Hematopoietic multipotent progenitor cell treated with erythropoietin and hydrocortisone succinate and interleukin-3 and kit ligand, for 4 days (in vitro differentiated cells): ENCODE measurements at regions not wholly inside any gene's neighbourhood (a gene's known extent, or its start where the extent isn't known, plus 50 kb on each side); places are given as distances from the start of the nearest gene placed in this dataset.

Source experiments
- DNase-seq: peaks from one replicate; pipeline ENCODE4 v3.0.0-alpha.2; 2015

DNA sequence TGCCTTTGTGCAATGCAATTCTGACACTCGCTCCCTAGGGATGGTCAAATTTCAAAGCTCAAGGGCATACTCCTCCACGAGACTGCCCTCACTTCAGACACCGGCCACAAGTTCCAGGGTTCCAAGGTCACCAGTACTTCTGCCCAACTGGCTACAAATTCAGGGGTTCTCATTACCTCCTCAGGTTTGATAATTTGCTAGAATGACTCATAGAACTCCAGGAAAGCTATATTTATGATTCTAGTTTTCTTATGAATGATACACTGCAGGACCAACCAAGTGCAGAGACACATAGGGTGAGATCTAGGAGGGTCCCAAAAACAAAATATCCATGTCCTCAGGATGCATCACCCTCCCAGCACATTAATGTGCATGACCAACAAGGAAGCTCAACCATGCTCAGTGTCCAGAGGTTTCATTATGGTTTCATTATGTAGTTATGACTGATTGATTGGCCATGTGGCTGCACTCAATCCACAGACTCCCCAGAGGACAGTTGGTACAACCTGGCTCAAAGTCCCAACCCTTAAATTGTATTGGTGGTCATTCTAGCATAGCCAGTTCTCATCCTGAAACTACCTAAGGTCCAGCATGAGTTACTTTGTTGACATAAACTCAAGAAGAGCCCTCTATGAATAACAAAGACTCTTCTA lies 170.4 kb upstream of the LRRN1 start:
- DNase-seq = no peak

DNA sequence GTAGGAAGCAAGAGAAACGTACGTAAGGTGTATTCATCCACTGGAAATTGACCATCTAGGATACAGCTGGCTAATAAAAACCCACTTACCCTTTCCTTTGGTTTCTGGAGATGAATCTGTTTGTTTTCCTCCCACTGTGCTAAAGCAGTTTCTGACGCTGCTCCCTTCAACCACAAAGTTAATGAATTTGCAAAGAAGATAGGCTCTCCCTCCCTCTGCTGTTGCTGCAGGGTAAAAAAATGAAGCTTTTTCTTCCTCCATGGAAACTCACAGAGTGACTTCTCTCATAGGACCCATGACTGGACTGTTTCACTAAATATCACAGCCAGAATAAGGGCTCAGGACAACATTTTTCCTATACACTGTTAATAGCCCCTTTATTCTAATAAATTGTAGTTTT lies 172.1 kb upstream of the LRRN1 start:
- peak; percentile 35 for DNase-seq

DNA sequence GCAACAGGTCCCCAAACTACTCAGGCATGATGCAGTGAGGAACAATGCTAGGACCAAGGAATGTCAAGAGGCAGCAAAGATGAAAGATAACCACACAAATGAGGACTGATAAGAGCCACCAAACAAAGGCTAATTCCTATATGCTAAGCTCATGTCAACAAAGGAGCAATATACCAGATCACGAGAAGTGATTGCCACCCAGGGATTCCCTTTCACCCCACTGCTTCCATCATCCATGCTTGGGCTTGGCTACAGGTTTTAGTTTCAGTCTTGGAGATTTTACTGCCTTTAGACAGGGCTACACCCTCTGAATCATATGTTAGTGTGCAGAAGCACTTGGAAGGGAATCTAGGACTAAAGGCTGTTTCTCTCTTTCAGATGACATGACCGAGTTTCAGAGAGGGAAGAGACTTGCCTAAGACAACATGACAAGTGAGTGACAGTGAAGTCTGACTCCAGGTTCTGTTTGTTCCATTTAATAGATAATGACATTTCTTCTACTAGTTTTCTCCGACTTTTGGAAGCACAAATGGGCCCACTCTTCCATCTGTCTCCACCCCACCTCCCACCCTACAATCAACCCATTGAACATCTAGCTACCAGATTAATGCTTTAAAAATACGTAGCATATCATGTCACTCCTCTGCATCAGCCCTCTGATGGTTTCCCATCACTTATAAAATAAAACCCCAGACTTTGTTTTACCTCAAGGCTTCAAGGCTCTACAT lies 173.5 kb upstream of the LRRN1 start:
- DNase-seq = no peak

DNA sequence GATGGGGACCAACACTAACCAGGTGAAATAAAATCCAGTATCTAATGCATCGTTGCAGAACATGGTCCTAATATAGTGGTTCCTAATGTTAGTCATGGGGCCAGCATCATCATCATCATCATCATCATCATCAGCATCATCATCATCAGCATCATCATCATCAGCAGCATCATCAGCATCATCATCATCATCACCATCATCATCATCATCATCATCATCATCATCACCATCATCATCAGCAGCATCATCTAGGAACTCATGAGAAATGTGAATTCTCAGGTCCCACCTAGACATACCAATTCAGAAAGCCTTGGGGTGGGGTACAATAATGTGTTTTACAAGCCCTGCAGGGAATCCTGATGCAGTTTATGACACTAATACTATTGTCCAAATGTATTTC lies 179.4 kb upstream of the LRRN1 start:
- no peak for DNase-seq

DNA sequence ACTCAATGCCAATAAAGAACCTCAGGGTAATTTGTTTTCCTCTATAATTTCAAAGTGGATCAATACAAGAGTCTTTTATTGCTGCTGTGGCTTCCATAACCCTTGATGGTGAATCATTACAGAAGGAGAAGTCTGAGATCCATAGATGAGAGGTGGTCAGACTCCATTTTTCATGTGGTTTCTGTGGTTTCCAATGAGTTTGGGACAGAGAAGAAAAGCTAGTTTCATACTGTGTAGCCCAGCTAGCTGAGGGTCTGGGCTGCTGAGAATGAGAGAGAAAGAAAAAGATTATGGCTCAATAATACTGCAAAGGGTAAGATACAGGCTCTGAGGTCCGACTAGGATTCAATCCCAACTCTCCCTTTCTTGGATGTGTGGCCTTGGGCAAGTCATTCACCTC lies 180.6 kb upstream of the LRRN1 start:
- DNase-seq = peak; percentile 33

DNA sequence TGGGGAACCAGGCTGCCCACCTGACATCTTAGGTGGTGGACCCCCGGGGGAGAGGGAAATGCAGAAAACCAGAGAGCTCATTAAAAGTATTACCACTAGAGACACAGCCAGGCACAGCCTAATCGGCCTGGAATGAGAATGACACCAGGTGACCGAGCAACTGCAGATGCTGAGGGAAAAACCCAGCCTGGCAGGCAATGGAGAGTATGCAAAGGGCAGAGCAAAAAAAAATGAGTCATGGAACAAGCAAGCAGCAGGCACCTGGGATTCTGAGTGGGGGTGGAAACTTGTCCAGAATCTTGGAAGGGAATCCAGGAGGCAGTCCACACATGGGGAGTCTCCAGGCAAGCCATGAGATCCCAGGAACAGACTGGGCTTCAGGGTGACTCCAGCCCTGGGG lies 183.7 kb upstream of the LRRN1 start:
- DNase-seq = no peak

DNA sequence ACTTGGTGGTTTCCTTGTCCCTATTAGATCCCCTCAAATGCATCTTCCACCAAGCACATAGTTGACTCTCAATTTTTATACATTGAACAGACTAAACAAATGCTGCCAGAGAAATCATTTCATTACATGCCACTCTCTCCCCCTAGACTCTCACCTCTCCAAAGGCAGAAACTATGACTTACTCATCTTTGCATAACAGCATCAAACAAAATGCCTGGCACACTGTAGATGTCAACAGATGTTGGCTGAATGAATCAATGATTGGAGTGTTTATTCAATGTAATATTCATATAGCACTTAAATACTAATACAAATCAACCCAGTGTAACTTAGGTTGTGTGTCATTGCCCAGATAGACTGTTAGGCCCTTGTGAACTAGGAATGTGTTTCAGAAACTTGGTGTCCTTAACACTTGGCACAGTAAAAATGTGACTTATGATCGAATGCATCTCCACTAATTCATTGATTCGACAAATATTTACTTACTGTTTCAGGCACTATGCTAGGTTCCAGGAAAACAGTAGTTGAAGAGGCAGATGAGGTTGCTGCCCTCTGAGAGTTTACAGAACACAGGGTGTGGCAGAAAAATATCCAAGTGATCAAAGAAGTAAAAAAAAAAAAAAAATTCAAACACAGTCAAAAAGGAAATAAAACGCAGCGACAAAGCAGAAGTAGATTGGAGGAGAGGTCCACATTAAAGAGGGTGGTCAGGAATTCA lies 188.5 kb upstream of the LRRN1 start:
- no peak for DNase-seq

DNA sequence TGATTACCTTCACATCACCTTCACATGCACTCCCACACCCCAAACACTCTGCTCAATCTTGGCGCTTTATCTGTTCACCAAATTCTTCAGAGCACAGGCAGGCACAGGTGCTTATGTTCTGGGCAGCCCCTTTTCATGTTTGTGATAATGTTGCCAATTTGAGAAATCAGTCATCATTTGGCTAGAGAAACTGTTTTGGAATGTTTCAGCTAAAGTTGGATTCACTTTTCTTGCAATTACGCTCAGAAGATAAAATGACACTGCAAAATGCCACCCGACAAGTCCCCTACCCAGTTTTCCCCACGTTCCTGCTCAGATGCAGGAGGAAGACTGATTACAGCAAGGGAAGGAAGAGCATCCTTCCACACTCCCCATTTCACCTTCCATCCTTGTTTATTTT lies 192.9 kb upstream of the LRRN1 start:
- DNase-seq = no peak

DNA sequence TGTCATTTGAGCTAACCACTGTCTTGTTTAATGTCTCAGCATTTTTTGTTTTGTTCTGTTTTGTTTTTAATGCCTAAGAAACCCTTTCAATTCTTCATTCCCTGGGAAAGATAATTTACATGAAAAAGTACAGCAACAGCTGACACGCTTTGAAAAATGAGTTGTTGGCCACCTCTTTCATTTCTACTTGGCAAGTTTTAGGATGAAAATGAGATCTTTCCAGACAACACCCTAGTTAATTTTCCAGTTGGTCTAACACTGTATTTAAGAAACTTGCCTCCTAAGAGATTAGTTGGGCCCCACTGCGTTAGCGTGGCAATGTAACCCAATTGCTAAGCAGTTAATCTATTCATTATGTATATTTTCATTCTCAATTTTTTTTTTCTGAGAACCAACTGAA lies 194.0 kb upstream of the LRRN1 start:
- DNase-seq = no peak

DNA sequence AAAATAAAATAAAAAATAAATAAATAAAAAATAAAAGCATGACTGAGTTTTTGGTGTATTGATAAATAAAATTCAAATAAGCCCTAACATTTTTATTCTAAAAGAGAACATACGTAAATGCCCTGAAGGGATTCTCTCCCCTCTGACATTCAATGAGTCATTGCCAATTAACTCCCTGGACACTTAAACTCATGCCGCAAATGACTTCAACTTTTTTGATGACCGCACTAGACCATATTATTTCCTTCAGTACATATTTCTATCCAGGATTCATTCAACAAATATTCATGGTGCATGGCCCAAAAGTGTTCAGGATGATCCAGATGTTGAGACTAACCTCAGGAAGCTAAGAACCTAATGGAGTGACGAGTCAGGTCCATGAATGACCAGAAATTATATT lies 195.9 kb upstream of the LRRN1 start:
- DNase-seq = no peak

DNA sequence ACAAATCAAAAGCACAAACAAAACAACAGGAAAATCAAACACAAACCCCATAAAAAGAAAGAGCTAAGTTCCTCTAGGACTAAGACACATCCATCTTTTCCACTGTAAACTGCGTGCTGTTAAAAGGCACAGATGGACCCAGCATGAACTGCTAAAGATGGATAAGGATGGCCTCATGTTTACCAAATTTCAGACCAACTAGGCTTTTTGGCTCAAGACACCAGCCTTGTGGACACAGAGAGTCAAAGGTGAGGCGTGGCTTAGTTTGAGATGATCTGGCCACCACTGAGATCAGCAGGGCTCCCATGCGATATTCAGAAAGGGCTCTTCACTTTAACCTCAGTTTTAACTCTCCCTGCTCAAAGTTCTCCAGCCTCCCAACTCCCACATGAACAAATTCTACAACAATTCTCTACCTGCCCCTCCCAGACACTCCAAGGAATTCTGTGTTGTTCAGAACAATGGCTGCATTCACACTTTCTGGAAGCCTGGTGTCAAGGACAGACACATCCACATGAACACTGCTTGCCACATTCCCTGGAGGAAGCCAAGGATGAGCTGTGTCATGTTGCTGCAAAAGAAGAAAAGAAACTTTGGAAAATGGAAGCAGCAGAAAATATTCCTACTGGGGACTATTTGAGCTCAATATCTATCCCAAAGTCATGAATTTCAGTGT lies 198.4 kb upstream of the LRRN1 start:
- no peak for DNase-seq

DNA sequence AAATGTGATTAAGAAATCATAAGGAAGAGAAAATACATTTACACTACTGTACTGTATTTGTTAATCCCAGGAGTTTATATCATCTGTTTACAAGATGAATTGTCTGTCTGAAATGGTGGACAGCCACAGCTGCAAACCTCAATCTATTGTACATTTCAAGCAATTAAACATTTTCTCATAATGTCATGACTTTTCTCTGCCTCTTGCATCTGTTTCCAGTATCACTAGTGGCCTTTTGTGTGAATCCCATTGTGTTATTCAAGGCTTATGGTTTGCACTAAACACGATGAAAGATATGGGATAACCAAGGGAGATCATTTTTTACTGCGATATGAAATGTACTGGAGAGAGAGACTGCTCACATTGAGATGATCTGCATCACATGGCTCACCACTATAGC lies 200.2 kb upstream of the LRRN1 start:
- no peak for DNase-seq

DNA sequence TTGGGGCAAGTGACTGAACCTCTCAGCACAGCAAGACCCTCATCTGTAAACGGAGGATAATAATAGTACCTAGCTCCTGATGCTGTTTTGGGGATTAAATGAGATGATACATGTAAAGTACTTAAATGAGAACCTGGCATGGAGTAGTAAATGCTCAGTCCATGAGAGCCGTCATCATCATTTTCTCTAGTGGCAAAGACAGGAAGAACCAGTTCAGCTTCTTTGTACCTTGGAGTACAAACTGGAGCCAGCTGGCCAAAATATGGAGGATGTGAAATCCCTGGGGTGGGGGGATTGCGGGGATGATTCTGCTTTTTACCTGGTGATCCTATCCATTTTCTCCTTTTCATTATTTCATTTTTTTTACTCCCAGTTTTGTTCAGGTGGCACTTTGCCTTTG lies 204.2 kb upstream of the LRRN1 start:
- DNase-seq = no peak

DNA sequence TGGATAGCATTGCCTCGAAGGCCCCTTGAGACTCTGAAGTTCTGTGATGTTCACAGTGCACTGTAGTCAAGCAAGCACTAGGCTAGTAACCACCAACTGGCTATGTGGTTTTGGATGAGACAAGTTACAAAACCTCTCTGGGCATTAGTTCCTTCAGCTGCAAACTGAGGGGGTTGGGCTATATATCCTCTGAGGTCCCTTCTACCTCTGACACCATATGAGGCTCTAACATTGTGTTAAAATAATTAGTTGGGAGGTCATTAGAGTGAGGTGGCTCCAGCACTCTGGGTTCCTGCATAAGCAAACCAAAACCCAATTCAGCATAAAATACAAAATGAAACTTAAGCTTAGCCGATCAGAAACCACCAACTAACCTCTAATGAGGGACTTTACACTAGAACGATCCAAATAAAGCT lies 209.5 kb upstream of the LRRN1 start:
- DNase-seq = peak; percentile 80

DNA sequence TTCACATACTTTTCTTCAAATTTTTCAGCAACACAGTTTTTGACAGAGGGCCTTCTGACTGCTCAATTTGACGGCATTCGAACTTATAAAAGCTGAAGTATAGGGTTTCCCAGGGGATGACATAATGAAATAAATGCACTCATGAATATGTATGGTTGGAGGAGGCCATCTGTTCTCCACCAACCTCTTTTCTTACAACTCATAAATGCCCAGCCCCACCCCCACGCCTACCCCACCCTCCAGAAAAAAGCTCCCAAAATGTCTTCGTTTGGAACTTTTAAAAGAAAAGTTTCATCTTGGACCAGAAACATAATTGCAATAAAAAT lies 211.6 kb upstream of the LRRN1 start:
- DNase-seq = no peak

DNA sequence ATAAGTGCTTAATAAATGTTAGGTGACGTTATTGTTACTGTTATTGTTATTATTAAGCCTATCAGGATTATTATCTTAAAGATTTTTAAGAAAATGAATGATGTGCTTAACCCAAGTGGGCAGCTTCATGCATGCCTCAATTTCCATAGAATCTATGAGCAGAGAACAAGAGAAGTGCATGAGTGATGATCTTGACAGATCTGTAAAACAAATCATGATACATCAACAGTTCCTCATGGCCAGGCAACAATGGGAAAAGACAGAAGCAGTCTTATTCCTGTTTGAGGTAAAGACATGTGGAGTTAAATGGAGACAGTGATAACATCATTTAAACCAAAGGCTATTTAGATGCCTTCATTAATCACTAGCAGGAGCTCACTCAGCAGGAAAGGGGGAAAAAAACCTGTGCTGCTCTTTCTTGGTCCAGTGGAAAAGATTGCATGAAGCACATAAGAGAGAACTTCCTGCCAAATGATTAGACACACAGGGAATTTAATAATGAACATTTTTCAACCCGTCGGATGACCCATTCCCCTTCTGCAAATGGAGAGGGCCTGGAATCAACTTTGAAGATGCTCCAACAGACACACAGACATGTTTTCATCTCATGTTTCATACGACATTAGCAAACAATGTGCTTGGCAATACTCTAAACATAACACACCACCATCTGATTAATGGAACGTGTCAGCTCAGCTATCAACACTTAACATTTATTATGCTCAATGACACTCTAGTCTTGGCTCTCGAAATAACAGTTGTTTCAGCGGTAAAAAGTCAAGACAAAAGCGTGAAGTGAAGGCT lies 212.2 kb upstream of the LRRN1 start:
- DNase-seq = no peak

DNA sequence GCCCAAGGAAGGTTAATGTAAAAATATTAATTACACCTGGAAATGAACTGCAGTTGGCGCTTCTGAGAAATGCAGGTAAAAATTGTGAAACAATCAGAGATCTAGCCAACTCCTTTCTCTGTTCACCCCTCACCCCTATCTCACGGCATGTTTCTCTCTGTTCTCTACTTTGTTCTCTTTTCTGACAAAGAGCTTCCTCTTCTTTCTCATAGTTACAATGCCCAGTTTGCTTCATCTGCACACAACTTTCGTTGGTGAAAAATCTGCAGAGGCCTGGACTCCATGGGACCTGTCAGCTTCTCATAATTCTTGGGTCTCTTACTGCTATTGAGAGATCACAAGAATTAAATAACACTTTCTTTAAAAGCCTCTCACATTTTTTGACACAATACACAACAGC lies 212.9 kb upstream of the LRRN1 start:
- peak; percentile 35 for DNase-seq

DNA sequence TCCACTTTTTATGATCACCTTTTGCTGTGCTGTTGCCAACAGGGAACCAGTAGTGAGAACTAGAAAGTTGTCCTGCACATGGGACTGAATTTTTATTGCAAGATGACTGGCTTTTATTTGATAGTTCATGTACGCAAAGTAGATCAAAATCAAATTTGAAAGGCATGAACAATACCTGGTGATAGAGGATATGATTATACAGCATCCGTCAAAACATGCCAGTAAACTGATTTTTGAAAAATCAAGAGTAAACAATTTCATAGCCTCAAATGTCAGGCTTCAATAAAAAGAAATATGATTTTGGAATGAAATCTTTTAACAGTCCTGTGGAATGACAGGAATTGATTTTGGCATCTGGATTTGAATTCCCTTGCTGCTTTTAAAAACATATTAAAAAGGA lies 219.6 kb upstream of the LRRN1 start:
- no peak for DNase-seq

DNA sequence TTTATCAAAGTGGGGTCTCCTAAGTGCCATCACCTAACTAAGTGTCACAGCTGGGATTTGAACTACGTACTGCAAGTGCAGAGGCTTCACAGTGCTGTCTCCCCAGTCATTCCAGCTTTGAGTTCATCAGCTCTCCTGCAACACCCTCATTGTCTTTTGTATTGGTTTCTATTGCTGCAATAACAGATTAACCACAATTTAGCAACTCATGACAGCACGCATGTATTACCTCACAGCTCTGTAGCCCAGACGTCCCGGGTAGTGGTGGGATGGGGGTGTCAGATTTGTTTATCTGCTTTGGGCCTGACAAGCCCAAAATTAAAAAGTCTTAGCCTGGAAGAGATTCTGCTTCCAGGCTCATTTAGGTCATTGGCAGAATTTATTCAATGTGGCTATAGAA lies 220.5 kb upstream of the LRRN1 start:
- DNase-seq = peak; percentile 70

DNA sequence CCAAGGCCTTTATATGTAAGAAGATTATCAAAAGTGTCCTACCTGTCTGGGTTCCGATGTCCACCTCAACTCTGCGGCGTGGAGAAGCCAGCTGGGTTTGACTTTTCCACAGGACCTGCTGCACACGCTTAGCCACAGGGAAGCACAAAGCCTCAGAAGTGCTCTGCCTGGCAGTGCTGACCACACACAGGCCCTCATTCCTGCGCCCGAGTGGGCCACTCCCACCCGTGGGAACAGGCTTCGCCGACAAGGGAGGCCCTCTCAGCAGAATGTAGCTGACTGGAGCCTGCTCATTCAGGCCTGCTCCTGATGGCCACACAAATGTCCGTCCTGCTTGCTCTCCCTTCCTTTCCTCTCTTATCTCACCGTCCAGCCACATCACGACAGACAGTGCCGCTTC lies 221.4 kb upstream of the LRRN1 start:
- no peak for DNase-seq

DNA sequence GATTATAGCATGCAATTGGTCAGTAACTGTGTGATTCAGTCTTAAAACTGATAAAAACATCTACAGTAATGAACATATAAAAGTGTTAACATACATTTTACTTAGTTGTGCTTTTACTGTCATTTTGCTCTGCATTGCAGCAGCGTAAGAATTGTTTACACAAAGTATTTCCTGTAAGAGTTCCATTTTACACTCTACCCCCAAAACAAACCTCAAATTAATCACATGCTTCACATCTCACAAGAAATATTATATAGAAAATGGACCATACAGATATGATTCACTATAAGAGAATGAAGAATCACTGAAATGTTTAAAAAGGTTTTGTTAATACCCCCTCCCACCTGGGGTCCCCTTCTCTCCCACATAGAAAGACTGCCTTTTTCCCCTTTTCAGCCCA lies 225.9 kb upstream of the LRRN1 start:
- no peak for DNase-seq

DNA sequence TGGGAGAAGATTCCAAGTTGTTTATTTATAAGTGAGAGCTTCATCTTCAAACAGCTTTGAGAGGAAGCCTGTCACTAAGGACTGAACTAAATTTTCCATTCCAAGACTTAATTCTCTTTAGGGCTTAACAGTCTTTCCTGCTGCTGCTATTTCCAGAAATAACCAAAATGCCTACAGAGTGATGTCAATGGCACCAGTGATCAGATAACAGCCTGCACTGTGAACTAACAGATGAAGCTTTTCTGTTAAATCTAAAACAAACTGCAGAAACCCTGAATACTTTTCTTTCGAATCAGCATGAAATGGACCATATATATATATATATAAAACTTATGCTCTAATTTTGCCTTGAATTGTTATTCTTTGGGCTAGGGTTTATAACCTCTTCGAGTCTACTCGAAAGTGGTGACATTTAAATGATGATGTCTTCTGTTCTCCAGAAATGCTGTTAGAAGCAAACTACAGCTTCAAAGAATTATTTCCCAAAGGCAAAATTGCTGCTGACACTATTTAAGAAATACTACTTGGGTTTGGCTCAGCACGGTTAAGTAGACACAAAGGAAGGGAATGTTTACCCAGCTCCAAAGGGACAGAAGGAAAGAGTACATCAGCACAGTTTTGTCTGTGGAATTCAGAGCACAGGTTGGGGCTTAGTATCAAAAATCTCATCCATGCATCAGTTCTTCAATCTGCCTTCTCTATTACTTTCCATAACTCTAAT lies 238.5 kb upstream of the LRRN1 start:
- DNase-seq = no peak
